HFF-Myc (cell line): ENCODE measurements at regions not wholly inside any gene's neighbourhood (a gene's known extent, or its start where the extent isn't known, plus 50 kb on each side); places are given as distances from the start of the nearest gene placed in this dataset.
"Not testable (repeated sequence)": the region's sequence is repeated elsewhere in the genome, so short reads cannot be mapped to it uniquely, and the experiment has no call there.

ENCODE experiments used
- DNase-seq: peaks from one replicate; pipeline ENCODE4 v3.0.0-alpha.2; 2011; ENCODE audit warnings: low read depth; ENCODE audit errors: extremely low read depth
- H3K4me3 ChIP-seq: replicated peaks from 2 replicates; pipeline ENCODE4 v1.5.1; 2011; ENCODE audit warnings: low read depth, mild to moderate bottlenecking, control low read depth, low read length
- TF ChIP-seq, protein P1 (sequence below): IDR thresholded peaks from 2 replicates; pipeline ENCODE4 v1.5.1; 2012; ENCODE audit warnings: mild to moderate bottlenecking, low read depth, low read length, control low read depth; ENCODE audit errors: missing control alignments

DNA sequence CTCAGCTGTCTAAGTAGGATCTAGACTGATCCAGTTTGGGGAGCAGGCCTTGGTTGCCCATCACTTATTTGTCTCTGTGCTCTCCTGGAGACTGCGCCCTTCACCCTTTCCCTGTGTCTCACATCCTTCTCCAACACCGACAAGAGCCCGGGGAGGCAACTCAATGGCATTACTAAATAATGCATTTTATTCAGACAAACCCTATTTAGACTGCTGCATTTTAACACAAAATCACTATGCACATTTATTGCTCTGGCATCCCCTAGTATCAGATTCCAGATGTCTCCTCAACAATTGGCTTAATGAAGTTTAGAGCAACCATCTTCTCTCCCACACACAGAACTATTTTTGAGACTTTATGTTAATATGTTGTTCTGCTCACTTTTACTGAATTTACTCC lies 436.4 kb upstream of the CHRM3 start:
- no peak for DNase-seq
- no peak overlapping the region for H3K4me3 ChIP-seq
- TF ChIP-seq, protein P1, sequence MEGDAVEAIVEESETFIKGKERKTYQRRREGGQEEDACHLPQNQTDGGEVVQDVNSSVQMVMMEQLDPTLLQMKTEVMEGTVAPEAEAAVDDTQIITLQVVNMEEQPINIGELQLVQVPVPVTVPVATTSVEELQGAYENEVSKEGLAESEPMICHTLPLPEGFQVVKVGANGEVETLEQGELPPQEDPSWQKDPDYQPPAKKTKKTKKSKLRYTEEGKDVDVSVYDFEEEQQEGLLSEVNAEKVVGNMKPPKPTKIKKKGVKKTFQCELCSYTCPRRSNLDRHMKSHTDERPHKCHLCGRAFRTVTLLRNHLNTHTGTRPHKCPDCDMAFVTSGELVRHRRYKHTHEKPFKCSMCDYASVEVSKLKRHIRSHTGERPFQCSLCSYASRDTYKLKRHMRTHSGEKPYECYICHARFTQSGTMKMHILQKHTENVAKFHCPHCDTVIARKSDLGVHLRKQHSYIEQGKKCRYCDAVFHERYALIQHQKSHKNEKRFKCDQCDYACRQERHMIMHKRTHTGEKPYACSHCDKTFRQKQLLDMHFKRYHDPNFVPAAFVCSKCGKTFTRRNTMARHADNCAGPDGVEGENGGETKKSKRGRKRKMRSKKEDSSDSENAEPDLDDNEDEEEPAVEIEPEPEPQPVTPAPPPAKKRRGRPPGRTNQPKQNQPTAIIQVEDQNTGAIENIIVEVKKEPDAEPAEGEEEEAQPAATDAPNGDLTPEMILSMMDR, result no peak

- no peak for DNase-seq
- TF ChIP-seq, protein P1, result no peak
- H3K4me3 ChIP-seq, result no peak overlapping the region
Measured at GRCh38 chr1:238944028-238944427, 442.3 kb upstream of the CHRM3 start.

GRCh38 chr1:238927899-238928298 lies 458.5 kb upstream of the CHRM3 start:
- no peak overlapping the region for H3K4me3 ChIP-seq
- DNase-seq, result no peak
- TF ChIP-seq, protein P1, result no peak

DNA sequence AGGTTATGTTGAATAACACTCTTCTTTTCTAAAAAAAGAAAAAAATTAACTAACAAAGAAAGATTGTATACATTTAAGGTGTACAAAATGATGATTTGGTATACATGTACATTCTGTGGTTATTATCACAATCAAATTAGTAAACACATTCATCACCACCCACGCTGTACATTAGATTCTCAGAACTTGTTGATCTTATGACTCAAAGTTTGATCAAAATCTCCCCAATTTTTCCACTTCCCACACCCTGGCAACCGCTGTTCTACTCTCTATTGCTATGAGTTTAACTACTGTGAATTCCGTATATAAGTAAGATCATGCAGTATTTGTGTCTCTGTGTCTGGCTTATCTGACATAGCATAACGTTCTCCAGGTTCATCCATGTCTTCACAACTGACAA lies 469.5 kb upstream of the CHRM3 start:
- DNase-seq, result no peak
- no peak overlapping the region for H3K4me3 ChIP-seq
- TF ChIP-seq, protein P1, result no peak

DNA sequence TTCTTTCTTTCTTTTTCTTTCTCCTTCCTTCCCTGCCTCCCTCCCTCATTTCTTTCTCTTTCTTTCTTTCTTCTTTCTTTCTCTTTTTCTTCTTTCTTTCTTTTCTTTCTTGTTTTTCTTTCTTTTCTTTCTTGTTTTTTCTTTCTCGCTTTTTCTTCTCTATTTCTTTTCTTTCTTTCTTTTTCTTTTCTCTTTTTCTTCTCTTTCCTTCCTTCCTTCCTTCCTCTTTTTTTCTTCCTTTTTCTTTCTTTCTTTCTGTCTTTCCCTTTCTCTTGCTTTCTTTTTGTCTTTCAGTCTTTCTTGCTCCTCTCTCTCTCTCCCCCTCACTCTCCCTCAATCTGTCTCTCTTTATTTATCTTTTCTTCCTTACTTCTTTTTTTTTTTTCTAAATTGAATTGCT lies 472.0 kb upstream of the CHRM3 start:
- TF ChIP-seq, protein P1, result no peak

DNA sequence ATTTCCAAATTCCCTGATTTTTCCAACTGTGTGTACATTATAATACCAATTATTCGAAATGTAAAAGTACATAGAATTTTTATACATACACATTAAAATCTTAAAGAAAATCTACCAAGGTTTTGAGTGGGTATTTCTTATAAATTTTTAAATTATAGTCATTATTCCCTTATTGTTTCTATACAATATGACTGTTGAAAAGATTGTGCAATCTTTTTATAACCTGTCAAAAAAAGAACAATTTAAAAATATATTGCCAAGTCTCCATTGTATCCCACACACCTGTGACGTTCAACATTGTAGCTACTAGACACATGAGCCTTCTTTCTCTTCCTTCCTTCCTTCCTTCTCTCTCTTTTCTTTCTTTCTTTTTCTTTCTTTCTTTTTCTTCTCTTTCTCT lies 473.2 kb upstream of the CHRM3 start:
- no peak overlapping the region for H3K4me3 ChIP-seq
- no peak for DNase-seq
- TF ChIP-seq, protein P1, result no peak

More for the DNA sequence above, 472.0 kb upstream of the CHRM3 start:
- no peak overlapping the region for H3K4me3 ChIP-seq
- DNase-seq, result no peak

- TF ChIP-seq, protein P1, result no peak
- DNase-seq, result no peak
- H3K4me3 ChIP-seq, result no peak overlapping the region
Measured at GRCh38 chr1:238912148-238912547, 474.2 kb upstream of the CHRM3 start.

- not testable (repeated sequence) for H3K4me3 ChIP-seq, DNase-seq
Measured at GRCh38 chr1:238902752-238903151, 483.6 kb upstream of the CHRM3 start.
